T-helper 9 cell (primary cell): ENCODE measurements at regions not wholly inside any gene's neighbourhood (a gene's known extent, or its start where the extent isn't known, plus 50 kb on each side); places are given as distances from the start of the nearest gene placed in this dataset.

Source experiments
- DNase-seq: peaks from one replicate; pipeline ENCODE4 v3.0.0-alpha.2; 2020

DNA sequence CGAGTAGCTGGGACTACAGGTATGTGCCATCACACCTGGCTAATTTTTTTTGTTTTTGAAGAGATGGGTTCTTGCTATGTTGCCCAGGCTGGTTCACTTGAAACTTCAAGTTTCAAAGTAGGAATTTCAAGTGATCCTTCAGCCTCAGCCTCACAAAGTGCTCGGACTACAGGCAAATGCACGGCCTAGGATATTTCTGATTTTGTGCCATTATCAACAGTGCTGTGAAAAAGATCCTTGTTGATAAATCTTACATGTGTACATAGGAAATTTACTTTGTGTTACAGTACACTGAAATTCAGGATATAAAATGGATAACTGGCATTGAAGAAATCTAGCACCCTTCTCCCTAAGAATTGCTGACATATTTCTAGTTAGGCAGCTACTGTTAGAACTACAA lies 184.6 kb upstream of the PRDM1 start:
- no peak for DNase-seq

DNA sequence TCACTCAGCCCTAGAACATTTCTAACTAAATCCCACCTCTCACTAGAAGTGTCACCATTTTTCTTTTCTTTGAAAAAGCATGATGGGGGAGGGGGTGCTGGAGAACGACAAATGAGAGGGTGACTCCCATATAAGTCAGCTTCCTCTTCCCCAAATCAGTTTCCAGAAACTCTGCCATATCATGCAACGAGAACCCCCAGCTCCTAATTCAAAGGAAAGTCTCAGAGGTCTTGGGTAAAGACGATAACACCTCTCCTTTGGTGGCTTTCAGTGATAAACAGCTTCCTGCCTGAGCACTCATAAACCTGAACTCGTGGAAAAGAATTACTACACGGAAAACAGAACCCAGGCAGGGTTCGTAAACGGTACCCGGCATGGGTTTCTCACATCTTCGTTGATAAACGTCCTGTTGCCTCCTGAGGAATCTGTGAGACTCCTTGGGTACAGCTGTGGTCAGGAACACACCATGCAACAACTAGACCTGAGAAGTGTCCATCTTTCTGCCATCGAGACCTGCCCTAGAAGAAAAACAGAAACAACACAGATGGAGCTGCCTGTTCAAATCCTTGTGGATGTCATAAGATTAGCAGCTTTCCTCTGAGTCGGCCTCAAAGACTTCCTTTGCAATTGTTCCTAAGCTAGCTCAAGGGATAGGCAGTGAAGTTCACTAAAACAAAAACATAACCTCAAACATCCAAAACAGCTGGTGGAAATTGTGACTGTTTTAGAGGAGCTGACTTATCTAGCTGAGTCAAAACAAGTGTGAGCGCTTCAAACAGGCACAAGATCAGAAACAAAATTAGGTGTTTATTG lies 185.8 kb upstream of the PRDM1 start:
- DNase-seq: no peak

DNA sequence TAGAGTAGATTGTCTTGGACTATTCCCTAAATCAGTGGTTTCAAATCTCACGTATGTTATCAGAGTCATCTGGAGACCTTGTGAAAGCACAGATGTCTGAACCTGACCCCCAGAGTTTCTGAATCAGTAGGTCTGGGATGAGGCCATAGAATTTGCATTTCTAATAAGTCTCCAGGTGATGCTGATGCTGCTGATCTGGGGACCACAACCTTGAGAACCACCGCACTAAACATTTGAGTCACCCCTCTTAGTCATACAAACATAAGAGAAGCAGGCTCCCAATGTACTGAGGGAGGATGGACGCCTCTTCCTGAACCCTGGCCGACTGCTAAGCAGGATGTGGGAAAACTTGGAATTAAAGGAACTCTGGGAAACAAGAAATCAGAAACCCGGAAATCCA lies 187.8 kb upstream of the PRDM1 start:
- no peak for DNase-seq

DNA sequence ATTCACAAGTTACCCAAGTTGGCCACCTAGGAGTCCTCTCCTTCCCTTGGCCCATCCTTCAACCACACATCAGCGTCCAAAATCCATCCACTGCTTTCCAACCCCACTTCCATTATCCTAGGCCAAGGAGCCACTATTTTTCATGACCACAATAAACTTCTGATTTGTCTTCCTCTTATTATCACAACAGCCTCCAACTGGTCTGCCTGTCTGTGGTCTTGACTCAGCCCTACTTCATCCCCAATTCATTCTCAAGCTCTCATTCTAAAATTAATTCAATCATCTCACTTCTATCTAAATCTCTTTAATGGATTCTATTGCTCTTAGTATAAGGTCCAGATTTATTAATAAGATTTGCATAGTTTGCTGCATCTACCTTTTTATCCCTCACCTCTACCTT lies 189.0 kb upstream of the PRDM1 start:
- no peak for DNase-seq

DNA sequence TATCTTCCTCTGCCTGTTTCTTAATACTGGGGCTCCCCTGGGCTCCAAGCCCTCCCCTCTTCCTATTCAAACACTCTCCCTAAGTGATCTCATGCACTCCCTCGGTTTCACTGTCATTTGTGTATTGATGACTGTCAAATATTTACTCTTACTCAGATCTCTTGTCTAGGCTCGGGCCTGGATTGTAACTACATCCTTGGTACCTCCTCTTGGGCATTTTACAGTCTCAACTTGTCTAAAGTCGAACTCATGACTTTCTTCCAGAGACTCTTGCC lies 189.4 kb upstream of the PRDM1 start:
- no peak for DNase-seq

DNA sequence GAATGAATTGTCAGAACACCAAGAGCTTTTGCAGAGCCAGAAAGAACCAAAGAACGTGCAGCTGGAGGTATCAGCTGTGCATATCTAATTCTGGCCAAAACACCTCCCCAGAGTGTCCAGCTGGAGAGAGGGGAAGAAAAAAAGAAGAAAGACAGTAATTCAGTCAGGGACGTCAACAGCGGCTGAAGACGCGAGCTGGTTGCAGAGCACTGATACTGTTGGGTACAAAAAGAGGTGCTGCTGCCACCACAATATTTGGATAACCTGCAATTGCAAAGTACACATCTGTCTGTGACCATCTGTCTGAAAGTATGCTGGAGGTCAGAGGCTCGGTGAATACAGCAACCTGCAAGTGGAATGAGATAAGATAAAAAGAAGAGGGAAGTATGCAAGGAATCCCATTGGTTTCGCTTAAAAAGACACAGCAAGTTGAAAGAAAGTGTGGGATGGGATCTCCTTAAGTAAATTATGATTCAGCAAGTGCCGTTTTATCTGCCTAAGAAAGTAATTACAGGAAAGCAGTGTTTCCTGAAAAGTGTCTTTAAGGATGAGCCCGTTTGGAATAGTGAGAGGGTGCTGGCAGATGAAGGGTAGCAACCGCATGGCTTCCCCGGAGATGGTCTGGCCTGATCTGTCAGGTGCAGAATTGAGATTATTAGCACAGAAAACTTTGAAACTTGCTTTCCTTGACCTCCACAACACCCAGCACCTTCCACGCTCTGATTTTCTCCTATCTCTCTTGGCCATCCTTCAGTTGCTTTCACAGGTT lies 189.9 kb upstream of the PRDM1 start:
- DNase-seq: no peak

DNA sequence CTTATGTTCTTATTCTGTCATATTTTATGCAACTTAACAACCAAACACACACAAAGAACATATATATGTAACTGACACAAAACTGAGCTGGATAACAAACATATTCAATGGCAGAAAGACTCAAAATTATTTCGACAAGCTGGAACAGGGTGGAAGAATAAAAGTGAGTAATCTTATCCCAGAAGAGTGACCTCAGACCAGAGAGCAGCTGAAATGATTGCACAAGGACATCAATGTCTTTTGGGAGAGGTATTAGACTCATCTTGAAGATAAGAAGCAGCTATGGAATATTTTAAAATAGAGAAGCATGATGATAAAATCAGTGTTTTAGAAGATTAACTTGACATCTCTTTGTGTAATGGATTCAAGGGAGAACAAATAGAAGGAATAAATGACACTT lies 191.6 kb upstream of the PRDM1 start:
- DNase-seq: no peak

DNA sequence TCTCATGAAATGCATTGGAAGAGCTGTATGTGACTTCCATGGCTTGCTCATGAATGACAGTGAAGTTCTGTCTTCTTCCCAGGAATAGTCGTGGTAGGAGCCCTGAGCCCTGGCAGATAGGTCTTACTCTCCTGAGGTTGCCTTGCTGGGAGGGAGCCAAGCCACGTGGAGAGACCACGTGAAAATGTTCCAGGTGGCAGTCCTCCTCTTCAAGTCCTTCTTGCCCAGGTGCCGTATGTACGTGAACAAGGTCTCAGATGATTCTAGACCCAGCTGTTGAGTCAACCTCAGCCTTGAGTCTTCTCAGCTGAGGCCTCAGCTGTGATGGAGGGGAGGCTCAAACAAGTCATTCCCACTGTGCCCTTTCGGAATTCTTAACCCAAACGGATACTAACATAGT lies 192.4 kb upstream of the PRDM1 start:
- no peak for DNase-seq

DNA sequence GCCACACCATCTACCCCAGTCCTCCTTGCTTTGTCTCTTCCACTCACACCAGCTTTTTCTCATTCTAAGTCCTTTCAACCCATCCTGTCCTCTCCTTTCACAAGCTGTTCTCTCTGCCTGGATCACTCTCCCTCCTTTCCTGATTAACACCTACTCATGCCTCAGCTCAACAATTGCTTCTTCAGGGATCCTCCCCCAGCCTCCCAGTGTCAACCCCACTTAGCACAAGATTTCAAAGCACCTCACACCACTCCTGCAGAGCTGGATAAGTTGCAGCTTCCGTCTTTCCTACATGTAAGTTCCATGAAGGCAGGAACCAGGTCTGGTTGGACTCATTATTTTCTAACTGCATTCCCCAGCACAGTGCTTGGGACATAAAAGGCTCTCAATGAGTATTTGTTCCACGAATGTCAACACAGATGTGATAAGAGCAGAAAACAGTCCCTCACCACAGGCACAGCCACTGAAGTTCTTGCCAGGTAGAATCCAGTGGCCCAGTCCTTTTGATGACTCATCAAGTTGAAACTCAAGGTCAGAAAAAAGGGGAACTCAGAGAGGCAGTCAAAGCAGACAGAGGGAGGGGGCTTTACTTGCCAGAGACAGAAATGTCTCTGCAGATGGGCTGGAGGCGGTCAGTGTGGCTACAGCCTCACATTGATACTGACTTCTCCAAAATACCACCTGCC lies 193.4 kb upstream of the PRDM1 start:
- no peak for DNase-seq

DNA sequence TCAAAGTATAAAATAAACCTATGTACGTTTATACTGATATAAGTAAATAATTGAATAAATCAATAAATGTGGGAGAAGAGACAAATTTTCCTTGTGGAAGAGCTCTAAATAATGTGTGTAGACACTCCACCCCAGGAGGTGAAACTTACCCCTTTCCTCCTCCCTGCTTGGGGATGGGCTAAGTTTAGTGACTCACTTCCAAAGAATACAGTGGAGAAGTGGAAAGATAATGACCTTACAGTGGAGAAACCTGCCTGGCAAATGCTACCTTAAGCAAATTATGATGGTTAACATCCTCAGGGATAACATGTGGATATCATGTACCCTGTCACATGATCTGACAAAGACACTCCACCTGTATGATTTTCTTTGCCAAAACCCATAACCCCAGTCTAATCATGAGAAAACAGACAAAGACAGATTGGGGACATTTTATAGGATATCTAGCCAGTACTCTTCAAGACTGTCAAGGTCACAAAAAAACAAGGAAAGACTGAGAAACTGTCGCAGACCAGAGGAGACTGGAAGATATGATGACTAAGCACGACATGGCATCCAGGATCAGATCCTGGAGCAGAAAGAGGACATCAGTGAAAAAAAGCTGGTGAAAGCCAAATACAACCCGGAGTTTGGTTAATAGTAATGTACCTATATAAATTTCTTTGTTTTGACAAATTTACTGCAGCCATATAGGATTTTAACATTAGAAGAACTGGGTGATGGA lies 195.5 kb upstream of the PRDM1 start:
- no peak for DNase-seq

DNA sequence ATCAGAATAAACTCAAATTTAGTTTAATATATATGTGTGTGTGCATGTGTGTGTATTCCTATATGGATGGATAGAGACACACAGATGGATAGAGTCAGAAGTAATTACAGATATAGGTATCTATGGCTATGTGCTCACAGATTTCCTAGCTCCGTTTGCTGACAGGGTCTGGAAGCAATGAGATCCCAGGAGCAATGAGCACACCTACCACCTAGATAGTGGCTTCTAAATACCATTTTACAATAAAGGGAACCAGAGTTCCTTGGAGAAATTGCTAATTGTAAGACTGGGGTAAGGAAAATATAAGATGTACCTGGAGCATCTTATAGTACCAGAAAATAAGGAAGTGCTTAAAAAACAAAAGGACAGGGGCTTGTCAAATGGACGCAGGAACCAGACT lies 196.2 kb upstream of the PRDM1 start:
- DNase-seq: no peak

DNA sequence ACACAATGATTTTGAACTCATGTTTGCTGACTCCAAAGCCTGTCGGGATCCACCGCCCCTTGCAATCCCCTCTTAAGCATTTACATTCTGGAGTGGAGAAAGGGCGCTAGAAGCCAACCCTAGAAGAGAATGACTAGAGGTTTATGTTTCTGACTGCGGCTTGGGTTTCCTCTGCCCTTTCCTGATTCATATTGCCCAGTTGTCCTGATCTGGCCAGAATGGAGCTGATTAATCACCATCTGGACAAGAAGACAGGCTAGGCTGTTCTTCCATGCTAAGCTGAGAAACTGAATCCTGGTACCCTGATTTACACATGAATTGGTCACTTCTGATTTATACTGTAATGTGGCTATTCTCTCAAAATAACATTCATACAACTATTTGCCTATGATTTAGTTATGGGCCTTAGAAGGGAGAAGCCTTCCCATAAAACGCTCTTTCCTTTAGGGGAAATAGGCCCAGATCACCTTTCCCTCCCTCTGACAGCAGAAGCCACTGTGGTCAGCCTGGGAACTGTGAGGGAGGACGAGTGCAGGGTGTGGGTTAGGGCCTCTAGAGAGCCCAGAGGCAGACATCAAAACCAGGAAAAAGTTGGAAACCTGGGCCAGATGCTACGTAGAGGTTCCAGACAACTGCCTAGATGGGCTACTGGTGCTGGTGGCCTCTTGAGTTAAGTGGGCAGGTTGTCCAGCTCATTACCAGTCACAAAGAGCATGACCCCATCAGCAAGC lies 199.2 kb upstream of the PRDM1 start:
- DNase-seq: no peak

DNA sequence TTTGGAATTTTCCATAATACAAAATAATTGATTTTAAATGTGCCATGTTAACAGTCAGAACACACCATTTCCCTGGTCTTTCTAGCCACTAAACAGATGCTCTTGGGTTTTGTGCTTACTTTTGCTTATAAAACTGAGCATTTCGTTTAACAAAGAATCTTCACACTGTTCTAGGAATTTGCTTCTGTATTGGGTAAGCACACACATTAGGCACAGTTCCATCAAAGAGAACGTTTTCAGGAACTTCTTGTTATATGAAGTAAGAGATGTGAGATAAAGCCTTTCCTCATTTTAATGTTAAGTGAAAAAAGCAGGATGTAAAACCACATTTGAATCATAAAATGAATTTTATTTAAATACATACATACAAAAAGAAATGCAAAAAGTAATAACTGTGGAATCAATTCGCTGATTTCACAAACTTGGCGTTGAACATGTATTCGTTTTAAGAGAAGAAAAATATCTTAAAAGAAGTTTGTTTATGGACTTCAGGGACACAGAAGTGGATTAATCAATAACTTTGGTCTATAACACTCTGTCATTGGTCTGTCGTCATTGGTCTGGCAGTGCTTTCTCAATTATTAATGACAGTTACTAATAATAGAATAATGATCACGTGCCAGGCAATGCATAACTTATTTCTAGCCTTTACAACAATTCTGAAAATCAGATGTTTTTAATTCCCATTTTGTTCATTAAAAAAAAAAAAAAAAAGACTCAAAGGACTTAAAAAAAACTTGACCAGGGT lies 199.9 kb upstream of the PRDM1 start:
- DNase-seq: no peak

DNA sequence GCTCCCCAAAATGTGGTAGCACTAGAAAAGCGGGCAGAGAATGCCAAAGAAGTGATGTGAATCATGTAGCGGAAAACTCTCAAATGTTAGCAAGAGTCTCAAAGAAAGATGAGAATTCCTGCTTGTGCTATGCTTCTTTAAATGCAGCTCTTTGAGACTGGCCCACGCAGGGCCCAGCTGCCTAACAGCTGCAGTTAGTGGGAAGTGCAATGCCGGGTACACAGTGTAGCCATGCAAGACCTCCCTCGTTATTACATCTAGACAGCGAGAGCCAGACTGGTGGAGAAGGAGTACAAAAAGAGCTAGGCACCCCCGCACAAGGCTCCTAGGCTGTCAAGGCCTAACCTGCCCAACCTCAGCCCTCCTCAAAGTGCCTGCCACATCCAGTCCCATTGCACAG lies 201.7 kb upstream of the PRDM1 start:
- no peak for DNase-seq

DNA sequence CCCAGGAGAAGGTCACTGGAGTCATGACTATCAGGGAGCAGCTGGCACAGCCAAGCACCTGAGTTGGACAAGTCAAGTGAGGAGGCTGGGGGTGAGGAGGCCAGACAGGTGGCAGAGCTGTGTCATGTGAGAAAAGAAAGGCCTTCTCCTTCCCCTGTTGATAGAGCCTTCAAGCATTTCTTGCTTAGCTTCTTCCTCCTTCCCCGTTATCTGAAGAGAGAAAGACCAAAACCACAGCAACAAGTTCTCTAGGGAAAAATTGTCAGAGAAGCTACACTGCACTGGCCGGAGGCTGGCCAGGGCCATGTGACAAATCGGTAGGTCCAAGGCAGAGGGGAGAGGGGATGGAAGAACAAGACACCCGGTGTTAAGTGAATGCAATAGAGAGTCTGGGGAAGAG lies 202.1 kb upstream of the PRDM1 start:
- DNase-seq: no peak

DNA sequence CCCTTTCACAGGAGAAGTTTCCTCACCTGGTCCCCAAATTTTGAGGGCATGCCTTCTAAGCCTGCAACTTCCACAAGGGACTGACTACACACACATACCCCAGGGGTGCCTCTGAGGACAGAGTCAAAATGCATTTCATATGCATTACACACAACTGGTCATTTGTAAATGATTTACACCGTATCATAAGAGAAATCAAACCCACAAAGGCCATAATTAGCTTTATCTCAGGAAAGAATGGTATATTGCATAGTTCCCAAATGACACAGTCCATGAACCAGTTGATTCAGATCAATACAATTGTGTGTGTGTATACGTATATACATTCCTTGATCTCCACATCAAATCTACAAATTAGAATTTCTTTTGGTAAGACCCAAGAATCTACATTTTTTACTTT lies 203.3 kb upstream of the PRDM1 start:
- DNase-seq: no peak

DNA sequence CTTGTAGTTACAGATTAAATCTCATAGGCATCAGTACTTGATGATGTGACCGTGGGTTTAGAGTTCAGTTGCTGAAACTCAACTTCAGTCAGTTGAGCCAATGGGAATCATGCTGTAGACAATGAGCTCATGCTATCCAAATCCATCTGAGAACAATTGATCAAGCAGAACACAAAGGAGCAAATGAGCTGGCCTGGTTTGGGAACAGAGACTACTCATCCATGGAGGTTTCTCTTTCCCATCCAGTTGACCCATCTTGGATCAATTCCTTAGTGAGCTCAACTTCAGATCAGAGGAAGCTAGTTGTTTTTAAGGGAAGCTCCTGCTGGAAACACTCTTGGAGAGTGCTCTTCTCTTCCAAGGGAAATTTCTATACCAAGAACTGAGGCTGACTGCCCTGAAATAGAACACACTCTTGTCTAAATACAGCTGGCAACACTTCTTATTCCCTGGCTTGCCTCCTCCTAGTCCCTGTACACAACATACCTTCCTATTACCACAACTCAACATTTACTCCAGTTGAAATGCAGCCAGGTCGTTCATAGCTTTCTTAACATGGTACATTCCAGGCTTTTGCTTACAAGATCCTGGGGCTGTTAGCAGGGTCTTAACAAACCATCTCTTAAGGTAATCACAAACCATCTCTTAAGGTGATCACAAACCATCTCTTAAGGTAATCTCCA lies 203.9 kb upstream of the PRDM1 start:
- DNase-seq: no peak

DNA sequence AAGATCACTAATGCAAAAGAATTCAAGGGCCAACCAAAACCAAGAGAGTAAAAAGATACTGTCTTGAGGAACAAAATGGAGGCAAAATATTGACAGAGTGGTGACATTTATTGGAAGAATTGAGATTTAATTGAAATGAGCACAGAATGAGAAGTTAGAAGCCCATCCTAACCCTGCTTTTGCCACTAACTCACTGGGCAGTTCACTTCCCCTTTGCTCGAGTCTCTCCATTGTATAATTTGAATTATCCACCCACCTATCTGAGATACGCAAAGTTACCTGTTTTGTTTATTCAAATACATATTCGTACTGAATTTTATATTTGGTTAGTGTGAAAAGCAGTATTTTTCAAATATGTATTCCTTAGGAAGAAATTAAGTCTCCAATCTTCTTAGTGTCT lies 204.5 kb upstream of the PRDM1 start:
- DNase-seq: no peak

DNA sequence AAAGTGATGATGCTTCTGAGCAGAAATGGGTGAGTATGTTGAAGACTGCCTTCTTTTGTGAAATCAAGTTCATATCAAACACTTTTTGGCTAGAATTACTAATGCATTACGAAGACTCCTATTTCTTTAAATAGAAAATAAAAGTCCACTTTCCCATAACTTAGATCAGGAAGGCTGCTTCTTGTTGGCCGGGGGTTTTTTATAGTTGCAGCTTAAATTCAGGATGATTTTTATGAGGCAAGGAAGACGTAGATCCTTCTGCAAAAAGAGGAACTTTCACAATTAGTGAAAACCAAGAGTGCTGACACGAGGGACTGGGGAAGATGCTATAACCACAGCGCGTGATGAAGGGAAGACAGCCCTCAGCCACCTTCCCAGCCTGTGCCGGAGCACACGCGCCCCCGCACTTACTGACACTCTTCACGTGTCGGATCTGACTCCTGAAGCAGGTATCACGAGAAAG lies 206.1 kb upstream of the PRDM1 start:
- no peak for DNase-seq

DNA sequence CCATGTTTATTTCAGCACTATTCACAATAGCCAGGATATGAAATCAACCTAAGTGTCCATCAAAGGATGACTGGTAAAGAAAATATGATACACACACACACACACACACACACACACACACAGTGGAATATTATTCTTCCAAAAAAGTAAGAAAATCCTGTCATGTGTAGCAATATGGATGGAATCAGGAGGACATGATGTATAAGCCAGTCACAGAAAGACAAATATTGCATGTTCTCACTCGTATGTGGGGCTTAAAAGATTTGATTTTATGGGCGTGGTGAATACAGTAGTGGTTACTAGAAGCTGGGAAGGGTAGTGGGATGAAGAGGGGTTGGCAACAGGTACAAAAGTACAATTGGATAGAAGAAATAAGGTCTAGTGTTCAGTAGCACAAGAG lies 207.0 kb upstream of the PRDM1 start:
- no peak for DNase-seq

DNA sequence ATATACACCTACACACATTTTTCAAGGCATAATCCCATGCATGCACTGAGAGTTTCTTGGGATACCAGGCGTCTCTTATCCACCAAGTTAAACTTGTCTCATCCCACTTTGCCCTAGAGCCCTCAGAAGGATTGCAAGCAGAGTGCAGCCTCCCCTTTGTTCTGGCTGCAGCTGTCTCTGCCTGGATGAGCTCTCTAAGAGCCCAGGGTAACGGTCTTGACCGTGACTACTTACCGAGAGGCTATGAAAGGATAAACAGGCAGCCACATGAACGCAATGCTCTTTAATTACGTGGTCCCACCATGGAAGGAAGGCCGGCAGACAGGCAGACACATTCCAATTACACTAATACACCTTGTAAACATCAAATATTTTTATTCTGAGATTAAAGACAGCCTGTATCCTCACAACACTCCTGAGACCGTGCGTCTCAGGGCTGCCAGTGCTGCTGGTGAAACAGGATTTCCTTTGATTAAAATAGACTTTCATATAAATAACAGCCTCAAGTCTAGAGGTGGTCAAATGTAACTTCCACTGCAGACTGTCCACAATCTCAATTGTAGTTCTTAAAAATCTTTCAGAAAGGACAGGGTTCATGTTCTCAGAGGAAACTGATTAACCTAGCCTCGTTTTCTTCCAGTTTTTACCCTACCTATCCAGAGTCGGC lies 210.0 kb upstream of the PRDM1 start:
- no peak for DNase-seq
